Keratinocyte (primary cell): ENCODE measurements at regions not wholly inside any gene's neighbourhood (a gene's known extent, or its start where the extent isn't known, plus 50 kb on each side); places are given as distances from the start of the nearest gene placed in this dataset.

Source experiments
- EZH2 ChIP-seq: IDR thresholded peaks from one replicate; pipeline ENCODE4 v1.6.1; 2012; ENCODE audit warnings: inconsistent platforms, mild to moderate bottlenecking, low read length, moderate library complexity
- TF ChIP-seq, protein P1 (sequence below), 3 experiments: IDR thresholded peaks in 1 of 3; conservative IDR thresholded peaks in 1 of 3; optimal IDR thresholded peaks in 1 of 3; 2 replicates in 2 of 3; 3 replicates in 1 of 3; pipeline versions ENCODE3 to v1.5.1; 2011; ENCODE audit warnings: low read length in 3 of 3, mild to moderate bottlenecking in 3 of 3, moderate library complexity in 2 of 3, control low read depth in 1 of 3, inconsistent platforms in 1 of 3; ENCODE audit not compliant: insufficient read depth in 2 of 3; ENCODE audit errors: extremely low read depth in 1 of 3

DNA sequence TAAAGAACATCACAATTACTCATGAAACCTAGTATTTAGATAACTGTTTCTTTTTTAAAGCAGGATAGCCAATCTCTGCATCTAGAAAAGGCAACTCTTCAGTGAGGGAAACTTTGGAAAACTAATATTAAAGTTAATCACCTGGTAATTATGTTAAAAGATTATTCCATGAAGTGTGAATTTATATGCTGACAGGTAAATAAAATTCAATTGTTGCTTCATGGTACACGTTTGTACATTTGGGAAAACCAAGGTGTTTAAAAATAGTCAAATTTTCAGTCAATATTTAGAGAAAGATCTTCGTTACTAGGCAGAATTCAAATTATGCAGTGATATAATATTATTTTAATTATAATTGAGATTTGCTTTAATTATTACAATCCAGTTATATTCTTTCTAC lies 100.1 kb upstream of the LRFN5 start:
- TF ChIP-seq, protein P1, sequence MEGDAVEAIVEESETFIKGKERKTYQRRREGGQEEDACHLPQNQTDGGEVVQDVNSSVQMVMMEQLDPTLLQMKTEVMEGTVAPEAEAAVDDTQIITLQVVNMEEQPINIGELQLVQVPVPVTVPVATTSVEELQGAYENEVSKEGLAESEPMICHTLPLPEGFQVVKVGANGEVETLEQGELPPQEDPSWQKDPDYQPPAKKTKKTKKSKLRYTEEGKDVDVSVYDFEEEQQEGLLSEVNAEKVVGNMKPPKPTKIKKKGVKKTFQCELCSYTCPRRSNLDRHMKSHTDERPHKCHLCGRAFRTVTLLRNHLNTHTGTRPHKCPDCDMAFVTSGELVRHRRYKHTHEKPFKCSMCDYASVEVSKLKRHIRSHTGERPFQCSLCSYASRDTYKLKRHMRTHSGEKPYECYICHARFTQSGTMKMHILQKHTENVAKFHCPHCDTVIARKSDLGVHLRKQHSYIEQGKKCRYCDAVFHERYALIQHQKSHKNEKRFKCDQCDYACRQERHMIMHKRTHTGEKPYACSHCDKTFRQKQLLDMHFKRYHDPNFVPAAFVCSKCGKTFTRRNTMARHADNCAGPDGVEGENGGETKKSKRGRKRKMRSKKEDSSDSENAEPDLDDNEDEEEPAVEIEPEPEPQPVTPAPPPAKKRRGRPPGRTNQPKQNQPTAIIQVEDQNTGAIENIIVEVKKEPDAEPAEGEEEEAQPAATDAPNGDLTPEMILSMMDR (optimal IDR thresholded peaks at IDR 0.05 in 1 of 3, IDR thresholded peaks at IDR 0.05 in 1 of 3, conservative IDR thresholded peaks at IDR 0.05 in 1 of 3; ENCODE audit: extremely low read depth in 1 of 3, insufficient read depth in 2 of 3, low read length in 3 of 3), result no peak
- no peak for TF ChIP-seq EZH2
